Upper lobe of left lung (tissue), 6 donors: ENCODE measurements at regions not wholly inside any gene's neighbourhood (a gene's known extent, or its start where the extent isn't known, plus 50 kb on each side); places are given as distances from the start of the nearest gene placed in this dataset.

Experiments used
- ATAC-seq, 2 donors: fragments of 200-7000 bp; cut with Tn5 transposase; one replicate each; pipeline ENCODE4 v1.9.1; 2022; ENCODE audit warnings: mild to moderate bottlenecking in 2 of 2, moderate library complexity in 2 of 2; ENCODE audit not compliant: low FRiP score in 2 of 2
- DNase-seq, 2 donors: peaks; one replicate each; pipeline ENCODE4 v3.0.0-alpha.2; 2019 to 2020
- H3K27ac ChIP-seq, 4 donors: fragments of 200-600 bp; sonication (generic); one replicate each; pipeline ENCODE4 v1.5.1; 2016 to 2019
- H3K27me3 ChIP-seq, 4 donors: fragments of 200-600 bp; sonication (generic); one replicate each; pipeline ENCODE4 v1.5.1; 2017 to 2019
- H3K36me3 ChIP-seq, 4 donors: fragments of 200-600 bp; sonication (generic); one replicate each; pipeline ENCODE4 v1.5.1; 2016 to 2019
- H3K4me1 ChIP-seq, 4 donors: fragments of 200-600 bp; sonication (generic); one replicate each; pipeline ENCODE4 v1.5.1; 2018 to 2019
- H3K4me3 ChIP-seq, 4 donors: fragments of 200-600 bp; sonication (generic); one replicate each; pipeline ENCODE4 v1.5.1; 2017 to 2019; ENCODE audit warnings: mild to moderate bottlenecking in 2 of 4, moderate library complexity in 1 of 4
- H3K9me3 ChIP-seq, 4 donors: fragments of 200-600 bp; sonication (generic); one replicate each; pipeline ENCODE4 v1.5.1; 2018 to 2019
- EP300 ChIP-seq, 4 donors: sonication (generic); formaldehyde crosslinking; IDR thresholded peaks; one replicate each; pipeline ENCODE4 v1.5.1; 2017; ENCODE audit warnings: antibody characterized with exemption in 4 of 4, control low read depth in 2 of 4
- POLR2A ChIP-seq, 4 donors: fragments of 450-650 bp; IDR thresholded peaks; one replicate each; pipeline ENCODE4 v1.5.1; 2016 to 2017; ENCODE audit warnings: antibody characterized with exemption in 4 of 4, mild to moderate bottlenecking in 2 of 4
- POLR2AphosphoS5 ChIP-seq, 2 donors: sonication (generic); formaldehyde crosslinking; IDR thresholded peaks; one replicate each; pipeline ENCODE4 v1.5.1; 2017; ENCODE audit warnings: antibody characterized with exemption in 2 of 2
- WGBS, 2 donors: methylation state at CpG; one replicate each; pipeline ENCODE4 v1.1.5; 2017 to 2018; 5-methylcytosine and 5-hydroxymethylcytosine counted together
- TF ChIP-seq, protein P1 (sequence below), 6 experiments: fragments of 450-650 bp in 4 of 6; fragments of 200-600 bp in 2 of 6; sonication (generic) in 2 of 6; IDR thresholded peaks; one replicate each; pipeline ENCODE4 v1.5.1; 2016 to 2019; ENCODE audit warnings: antibody characterized with exemption in 6 of 6
- donor health status: DM: no; HTN: no; CAD: no; lungs with moderate emphysema.
- donor health status: DM: no; HTN: yes; CAD: no; lungs with severe emphysema.

DNA sequence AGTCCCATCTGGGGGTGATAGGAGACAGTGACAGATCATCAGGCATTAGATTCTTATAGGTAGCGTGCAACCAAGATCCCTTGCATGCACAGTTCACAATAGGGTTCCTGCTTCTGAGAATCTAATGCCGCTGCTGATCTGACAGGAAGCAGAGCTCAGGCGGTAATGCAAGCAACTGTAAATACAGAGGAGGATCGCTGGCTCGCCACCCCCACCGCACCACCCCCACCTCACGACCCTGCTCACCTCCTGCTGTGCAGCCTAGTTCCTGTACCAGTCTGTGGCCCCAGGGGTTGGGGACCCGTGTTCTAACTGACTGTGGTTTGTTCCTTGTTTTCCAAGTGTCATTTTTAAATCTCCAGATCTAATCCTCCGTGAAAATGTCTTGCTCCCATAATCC is 89.0 kb upstream of the MAPK10 start:
- H3K4me3 ChIP-seq, result no peak overlapping the region
- ATAC-seq (no peak), DNase-seq (no peak)
- no peak overlapping the region for H3K27ac ChIP-seq
- no peaks in the 10 kb centered on the region for H3K27me3 ChIP-seq
- no peaks in the 10 kb centered on the region for H3K4me1 ChIP-seq
- no peak for TF ChIP-seq POLR2A (IDR thresholded peaks at IDR 0.05)
- TF ChIP-seq, protein P1, sequence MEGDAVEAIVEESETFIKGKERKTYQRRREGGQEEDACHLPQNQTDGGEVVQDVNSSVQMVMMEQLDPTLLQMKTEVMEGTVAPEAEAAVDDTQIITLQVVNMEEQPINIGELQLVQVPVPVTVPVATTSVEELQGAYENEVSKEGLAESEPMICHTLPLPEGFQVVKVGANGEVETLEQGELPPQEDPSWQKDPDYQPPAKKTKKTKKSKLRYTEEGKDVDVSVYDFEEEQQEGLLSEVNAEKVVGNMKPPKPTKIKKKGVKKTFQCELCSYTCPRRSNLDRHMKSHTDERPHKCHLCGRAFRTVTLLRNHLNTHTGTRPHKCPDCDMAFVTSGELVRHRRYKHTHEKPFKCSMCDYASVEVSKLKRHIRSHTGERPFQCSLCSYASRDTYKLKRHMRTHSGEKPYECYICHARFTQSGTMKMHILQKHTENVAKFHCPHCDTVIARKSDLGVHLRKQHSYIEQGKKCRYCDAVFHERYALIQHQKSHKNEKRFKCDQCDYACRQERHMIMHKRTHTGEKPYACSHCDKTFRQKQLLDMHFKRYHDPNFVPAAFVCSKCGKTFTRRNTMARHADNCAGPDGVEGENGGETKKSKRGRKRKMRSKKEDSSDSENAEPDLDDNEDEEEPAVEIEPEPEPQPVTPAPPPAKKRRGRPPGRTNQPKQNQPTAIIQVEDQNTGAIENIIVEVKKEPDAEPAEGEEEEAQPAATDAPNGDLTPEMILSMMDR (IDR thresholded peaks at IDR 0.05), result no peak
- no peak for TF ChIP-seq EP300 (IDR thresholded peaks at IDR 0.05)
- TF ChIP-seq POLR2AphosphoS5 (IDR thresholded peaks at IDR 0.05), result no peak
- H3K36me3 ChIP-seq, result no peaks in the 10 kb centered on the region
- 48 to 50% methylated on average over 9 of the region's 9 CpGs for WGBS, 2 donors
- H3K9me3 ChIP-seq, result no peaks in the 10 kb centered on the region

DNA sequence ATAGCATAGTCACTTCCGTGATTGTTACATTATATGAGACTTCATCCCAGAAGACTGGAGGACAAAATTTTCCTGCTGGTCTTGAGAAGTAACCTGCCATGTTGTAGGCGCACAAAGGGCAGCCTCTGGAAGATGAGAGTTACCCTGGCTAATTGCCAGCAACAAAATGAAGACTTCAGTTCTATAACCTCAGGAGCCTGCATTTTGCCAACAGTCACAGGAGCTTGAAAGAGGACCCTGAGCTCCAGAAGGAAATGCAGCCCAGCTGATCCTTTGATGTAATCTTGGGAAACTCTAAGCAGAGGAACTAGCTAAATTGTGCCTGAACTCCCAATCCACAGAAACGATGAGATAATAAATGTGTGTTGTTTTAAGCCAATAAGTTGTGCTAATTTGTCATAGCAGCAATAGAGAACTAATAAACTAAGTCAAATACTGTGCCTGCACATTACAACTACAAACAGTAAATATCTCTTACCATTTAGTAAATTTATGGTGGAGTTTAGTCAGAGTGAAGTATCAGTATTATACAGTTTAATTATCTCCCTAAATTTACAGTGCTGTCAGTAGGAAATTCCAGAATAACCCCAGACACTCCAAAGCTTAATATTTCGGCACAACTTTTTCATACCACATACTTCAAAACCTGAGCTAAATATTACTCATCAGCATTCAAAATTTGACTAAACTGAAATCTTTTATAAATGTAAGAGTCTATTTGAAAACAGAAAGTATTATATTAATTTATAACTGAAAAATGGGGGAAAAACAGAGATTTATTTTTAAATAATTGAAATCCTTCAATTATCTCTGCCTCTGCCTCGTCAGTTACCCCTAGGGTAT is 90.1 kb upstream of the MAPK10 start:
- WGBS, 2 donors, result 72 to 75% methylated on average over 5 of the region's 5 CpGs
- Histone ChIP-seq H3K4me3 (no peak overlapping the region), H3K36me3 (no peaks in the 10 kb centered on the region), H3K9me3 (no peaks in the 10 kb centered on the region), H3K27me3 (no peaks in the 10 kb centered on the region), H3K4me1 (no peaks in the 10 kb centered on the region), H3K27ac (no peak overlapping the region)
- DNase-seq, result no peak
- no peak for TF ChIP-seq POLR2A (IDR thresholded peaks at IDR 0.05)
- TF ChIP-seq, protein P1 (IDR thresholded peaks at IDR 0.05), result no peak
- no peak for TF ChIP-seq POLR2AphosphoS5 (IDR thresholded peaks at IDR 0.05)
- TF ChIP-seq EP300 (IDR thresholded peaks at IDR 0.05), result no peak
- ATAC-seq, result no peak

DNA sequence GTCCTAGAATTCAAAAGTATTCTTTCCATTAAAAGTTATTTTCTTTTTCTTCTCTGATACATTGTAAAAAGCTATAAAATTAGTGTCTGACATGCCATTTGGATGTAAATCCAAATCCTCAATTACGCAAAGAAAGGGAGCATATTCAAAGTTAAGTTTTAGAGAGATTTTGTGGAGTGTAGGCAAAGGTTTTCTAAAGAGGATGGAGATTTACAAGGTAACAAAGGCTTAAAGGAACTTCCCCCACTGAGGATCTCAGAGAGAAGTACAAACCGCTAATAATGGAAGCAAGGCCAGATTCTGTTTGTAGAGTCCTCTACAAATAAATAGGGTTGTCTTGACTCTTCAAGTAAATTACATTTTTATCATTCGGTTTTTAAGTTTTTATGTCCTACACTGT is 91.0 kb upstream of the MAPK10 start:
- H3K4me3 ChIP-seq, result no peak overlapping the region
- H3K4me1 ChIP-seq, result no peaks in the 10 kb centered on the region
- no peak overlapping the region for H3K27ac ChIP-seq
- TF ChIP-seq POLR2A (IDR thresholded peaks at IDR 0.05) (no peak), EP300 (IDR thresholded peaks at IDR 0.05) (no peak), POLR2AphosphoS5 (IDR thresholded peaks at IDR 0.05) (no peak)
- TF ChIP-seq, protein P1 (IDR thresholded peaks at IDR 0.05), result no peak
- DNase-seq (no peak), ATAC-seq (no peak)
- no peaks in the 10 kb centered on the region for H3K9me3 ChIP-seq
- no peaks in the 10 kb centered on the region for H3K36me3 ChIP-seq
- H3K27me3 ChIP-seq, result no peaks in the 10 kb centered on the region
- 86 to 89% methylated on average over 3 of the region's 3 CpGs for WGBS, 2 donors

DNA sequence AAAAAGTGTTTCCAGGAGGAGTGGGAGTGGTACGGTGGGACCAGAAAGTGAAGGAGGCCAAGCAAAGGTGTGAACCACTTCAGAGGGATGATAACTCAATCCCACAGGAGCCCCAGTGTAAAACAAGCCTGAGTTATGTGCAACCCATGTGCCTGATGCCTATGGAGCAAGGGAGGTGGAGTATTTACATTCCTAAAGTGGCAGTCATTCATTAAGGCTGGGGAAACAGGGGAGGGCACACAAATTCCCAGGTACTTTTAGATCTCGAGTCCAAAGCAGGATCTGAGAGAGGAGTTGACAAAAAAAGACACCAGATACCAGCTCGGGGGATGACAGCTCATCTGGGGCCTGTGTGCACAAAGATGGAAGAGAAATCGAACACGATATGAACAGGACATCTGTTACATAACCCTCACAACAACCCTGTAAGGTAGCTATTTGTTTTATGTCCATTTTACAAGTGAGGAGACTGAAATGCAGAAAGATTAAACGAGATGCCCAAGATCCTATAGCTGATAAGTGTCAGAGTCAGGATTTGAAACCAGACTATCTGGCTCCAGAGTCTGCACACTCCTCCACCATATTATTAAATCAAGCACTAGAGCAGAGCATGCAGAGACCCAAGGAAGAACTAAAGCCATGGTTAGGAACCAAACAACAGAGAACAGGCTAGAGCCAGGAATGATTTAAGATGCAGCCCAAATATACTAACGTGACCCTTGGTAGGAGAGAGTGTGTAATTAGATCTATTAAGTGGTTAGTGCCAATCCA is 91.9 kb upstream of the MAPK10 start:
- no peak overlapping the region for H3K27ac ChIP-seq
- TF ChIP-seq, protein P1 (IDR thresholded peaks at IDR 0.05), result no peak
- H3K4me1 ChIP-seq, result no peaks in the 10 kb centered on the region
- H3K27me3 ChIP-seq, result no peaks in the 10 kb centered on the region
- H3K9me3 ChIP-seq, result no peaks in the 10 kb centered on the region
- DNase-seq, result no peak
- peak; percentile 16 to 53 for ATAC-seq
- H3K36me3 ChIP-seq, result no peaks in the 10 kb centered on the region
- 54 to 72% methylated on average over 7 of the region's 7 CpGs for WGBS, 2 donors
- peak overlapping the region in 3 of 4 donors; percentile 4 to 35 (median 15) for H3K4me3 ChIP-seq
